ENCODE measurements at regions not wholly inside any gene's neighbourhood (a gene's known extent, or its start where the extent isn't known, plus 50 kb on each side); places are given as distances from the start of the nearest gene placed in this dataset.

DNA sequence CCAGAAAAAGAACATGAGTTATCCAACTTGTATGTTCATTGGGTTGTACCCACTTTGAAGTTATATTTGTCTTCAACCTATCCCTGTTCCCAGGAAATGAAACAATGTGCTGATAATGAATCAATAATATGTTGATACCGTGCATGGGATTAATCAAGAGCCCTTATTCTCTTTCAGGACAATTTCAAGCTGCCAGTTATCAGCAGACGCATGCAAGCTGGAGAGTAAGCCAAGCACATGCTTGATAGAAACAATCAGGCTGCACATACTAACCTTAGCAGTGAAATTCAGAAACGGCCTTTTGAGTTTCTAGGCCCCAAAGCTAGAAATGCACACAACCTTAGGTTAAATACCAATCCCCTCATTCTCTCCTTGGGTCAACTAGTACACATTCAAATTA lies 480.4 kb upstream of the AGTR1 start:
- no peak for TF ChIP-seq POLR2A (IDR thresholded peaks at IDR 0.05)
- TF ChIP-seq, protein P1, sequence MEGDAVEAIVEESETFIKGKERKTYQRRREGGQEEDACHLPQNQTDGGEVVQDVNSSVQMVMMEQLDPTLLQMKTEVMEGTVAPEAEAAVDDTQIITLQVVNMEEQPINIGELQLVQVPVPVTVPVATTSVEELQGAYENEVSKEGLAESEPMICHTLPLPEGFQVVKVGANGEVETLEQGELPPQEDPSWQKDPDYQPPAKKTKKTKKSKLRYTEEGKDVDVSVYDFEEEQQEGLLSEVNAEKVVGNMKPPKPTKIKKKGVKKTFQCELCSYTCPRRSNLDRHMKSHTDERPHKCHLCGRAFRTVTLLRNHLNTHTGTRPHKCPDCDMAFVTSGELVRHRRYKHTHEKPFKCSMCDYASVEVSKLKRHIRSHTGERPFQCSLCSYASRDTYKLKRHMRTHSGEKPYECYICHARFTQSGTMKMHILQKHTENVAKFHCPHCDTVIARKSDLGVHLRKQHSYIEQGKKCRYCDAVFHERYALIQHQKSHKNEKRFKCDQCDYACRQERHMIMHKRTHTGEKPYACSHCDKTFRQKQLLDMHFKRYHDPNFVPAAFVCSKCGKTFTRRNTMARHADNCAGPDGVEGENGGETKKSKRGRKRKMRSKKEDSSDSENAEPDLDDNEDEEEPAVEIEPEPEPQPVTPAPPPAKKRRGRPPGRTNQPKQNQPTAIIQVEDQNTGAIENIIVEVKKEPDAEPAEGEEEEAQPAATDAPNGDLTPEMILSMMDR (IDR thresholded peaks at IDR 0.05): no peak
